HCT116 (cell line): ENCODE measurements at regions not wholly inside any gene's neighbourhood (a gene's known extent, or its start where the extent isn't known, plus 50 kb on each side); places are given as distances from the start of the nearest gene placed in this dataset.

Experiments
- ATAC-seq: fragments of 200-7000 bp; cut with Tn5 transposase; 2 replicates; pipeline ENCODE4 v1.9.1; 2020; ENCODE audit warnings: mild to moderate bottlenecking, moderate library complexity
- BruUV-seq: library from RNA; stranded (reverse); fragments of 400-500 nt; replicated peaks from 2 replicates; lab custom pipeline; 2021; lab: Mats Ljungman, UMichigan
- CTCF ChIA-PET: fragments of 300-600 bp; sonication (Branson Sonifier 250); formaldehyde crosslinking; loops from one replicate; lab custom pipeline; 2021; ENCODE audit warnings: antibody characterized with exemption; lab: Charles Lee
- POLR2A ChIA-PET: fragments of 300-600, 350-600 bp; sonication (Branson Sonifier 250); formaldehyde crosslinking; loops from one replicate; lab custom pipeline; 2021; ENCODE audit warnings: antibody characterized with exemption; lab: Charles Lee
- RAD21 ChIA-PET, 2 experiments: fragments of 300-600 bp; sonication (Branson Sonifier 250); formaldehyde crosslinking; loops; one replicate each; lab custom pipeline; 2023; ENCODE audit warnings: low total read pairs in 2 of 2; ENCODE audit not compliant: uncharacterized antibody in 2 of 2, unreplicated experiment in 2 of 2, low non-redundant PET in 1 of 2; lab: Charles Lee
- DNase-seq: peaks from one replicate; pipeline ENCODE4 v3.0.0-alpha.2; 2010; ENCODE audit warnings: low read depth, low spot score
- H2AFZ ChIP-seq: fragments of 200-600 bp; shearing (Covaris generic), sonication (generic); 2 replicates; pipeline ENCODE4 v1.6.1; 2017; ENCODE audit warnings: low read depth, mixed run types, mixed read lengths, antibody characterized with exemption, low read length; ENCODE audit not compliant: poor library complexity, severe bottlenecking
- H3K27ac ChIP-seq: 2 replicates; pipeline ENCODE4 v1.5.1; 2012; ENCODE audit warnings: low read depth, low read length
- H3K27me3 ChIP-seq: fragments of 200-600 bp; sonication (generic); 2 replicates; pipeline ENCODE4 v1.6.1; 2016; ENCODE audit warnings: mixed run types, low read length, mixed read lengths; ENCODE audit not compliant: insufficient read depth
- H3K36me3 ChIP-seq, 2 experiments: fragments of 200-500 bp in 1 of 2; fragments of 200-600 bp in 1 of 2; sonication (Bioruptor generic) in 1 of 2; sonication (generic) in 1 of 2; 2 replicates each; pipeline versions ENCODE4 v1.5.1 to v1.6.1; 2014 to 2016; ENCODE audit warnings: low read length in 2 of 2, inconsistent platforms in 1 of 2, mixed read lengths in 1 of 2, mixed run types in 1 of 2; ENCODE audit not compliant: insufficient read depth in 2 of 2, control insufficient read depth in 1 of 2
- H3K4me1 ChIP-seq, 2 experiments: fragments of 200-600 bp in 1 of 2; sonication (generic) in 1 of 2; 2 replicates each; pipeline versions ENCODE4 v1.5.1 to v1.6.1; 2012 to 2017; ENCODE audit warnings: low read length in 2 of 2, inconsistent platforms in 1 of 2, mild to moderate bottlenecking in 1 of 2, mixed read lengths in 1 of 2, mixed run types in 1 of 2, moderate library complexity in 1 of 2; ENCODE audit not compliant: insufficient read depth in 2 of 2, control insufficient read depth in 1 of 2
- H3K4me2 ChIP-seq: fragments of 200-600 bp; sonication (generic); 2 replicates; pipeline ENCODE4 v1.6.1; 2017; ENCODE audit warnings: mixed run types, low read length, mixed read lengths
- H3K4me3 ChIP-seq, 2 experiments: fragments of 200-600 bp in 1 of 2; sonication (generic) in 1 of 2; replicated peaks in 1 of 2; 2 replicates each; pipeline ENCODE4 v1.5.1; 2011 to 2016; ENCODE audit warnings: low read length in 2 of 2, control low read depth in 1 of 2, low read depth in 1 of 2, mild to moderate bottlenecking in 1 of 2, mixed read lengths in 1 of 2, mixed run types in 1 of 2
- H3K79me2 ChIP-seq: fragments of 200-600 bp; sonication (generic); 2 replicates; pipeline ENCODE4 v1.6.1; 2017; ENCODE audit warnings: mild to moderate bottlenecking, mixed run types, low read length, moderate library complexity, mixed read lengths; ENCODE audit not compliant: insufficient read depth
- H3K9ac ChIP-seq: fragments of 200-600 bp; sonication (generic); 2 replicates; pipeline ENCODE4 v1.6.1; 2016; ENCODE audit warnings: low read length, mixed read lengths
- H3K9me2 ChIP-seq: fragments of 200-600 bp; sonication (generic), shearing (Covaris generic); 2 replicates; pipeline ENCODE4 v1.6.1; 2017; ENCODE audit warnings: mixed run types, mild to moderate bottlenecking, moderate library complexity; ENCODE audit not compliant: insufficient read depth
- H3K9me3 ChIP-seq, 2 experiments: fragments of 200-500 bp in 1 of 2; fragments of 200-600 bp in 1 of 2; sonication (Bioruptor generic) in 1 of 2; sonication (generic) in 1 of 2; 2 replicates each; pipeline ENCODE4 v1.6.1; 2014 to 2017; ENCODE audit warnings: low read length in 2 of 2, mixed read lengths in 2 of 2, inconsistent platforms in 1 of 2, low read depth in 1 of 2, mild to moderate bottlenecking in 1 of 2, mixed run types in 1 of 2, moderate library complexity in 1 of 2; ENCODE audit not compliant: control insufficient read depth in 1 of 2, insufficient read depth in 1 of 2
- H4K20me1 ChIP-seq: fragments of 200-600 bp; sonication (generic), shearing (Covaris generic); 2 replicates; pipeline ENCODE4 v1.6.1; 2017; ENCODE audit warnings: mixed run types, mild to moderate bottlenecking, moderate library complexity; ENCODE audit not compliant: insufficient read depth
- CBX3 ChIP-seq: IDR thresholded peaks from 2 replicates; pipeline ENCODE4 v1.6.1; 2012; ENCODE audit warnings: low read depth
- EGR1 ChIP-seq: IDR thresholded peaks from 2 replicates; pipeline ENCODE4 v1.6.1; 2012; ENCODE audit warnings: low read depth
- ELF1 ChIP-seq: IDR thresholded peaks from 2 replicates; pipeline ENCODE4 v1.6.1; 2012; ENCODE audit warnings: low read depth, borderline replicate concordance
- EZH2 ChIP-seq: fragments of 200-600 bp; sonication (generic); IDR thresholded peaks from 2 replicates; pipeline ENCODE4 v1.6.1; 2017; ENCODE audit warnings: antibody characterized with exemption, mixed run types
- JUND ChIP-seq: IDR thresholded peaks from 2 replicates; pipeline ENCODE4 v1.6.1; 2012
- POLR2A ChIP-seq: IDR thresholded peaks from 2 replicates; pipeline ENCODE4 v1.7.0; 2011; ENCODE audit warnings: borderline replicate concordance; ENCODE audit not compliant: insufficient read depth, insufficient read length; ENCODE audit errors: extremely low read depth
- POLR2AphosphoS5 ChIP-seq: IDR thresholded peaks from 2 replicates; pipeline ENCODE4 v1.6.1; 2011; ENCODE audit warnings: mild to moderate bottlenecking, low read depth, low read length, moderate library complexity
- RAD21 ChIP-seq: IDR thresholded peaks from 2 replicates; pipeline ENCODE4 v1.6.1; 2012; ENCODE audit warnings: low read depth, mild to moderate bottlenecking
- SIN3A ChIP-seq: IDR thresholded peaks from 2 replicates; pipeline ENCODE4 v1.6.1; 2012; ENCODE audit warnings: low read depth
- SP1 ChIP-seq: IDR thresholded peaks from 2 replicates; pipeline ENCODE4 v1.6.1; 2012; ENCODE audit warnings: low read depth
- SRF ChIP-seq: IDR thresholded peaks from 2 replicates; pipeline ENCODE4 v1.6.1; 2012; ENCODE audit warnings: low read depth
- TCF7L2 ChIP-seq: IDR thresholded peaks from 2 replicates; pipeline ENCODE4 v1.7.0; 2011; ENCODE audit warnings: borderline replicate concordance, inconsistent platforms; ENCODE audit not compliant: insufficient read depth, insufficient read length; ENCODE audit errors: extremely low read depth
- YY1 ChIP-seq: IDR thresholded peaks from 2 replicates; pipeline ENCODE4 v1.6.1; 2011; ENCODE audit warnings: low read length, low read depth, moderate library complexity, mild to moderate bottlenecking; ENCODE audit not compliant: insufficient replicate concordance; ENCODE audit errors: extremely low read depth
- ZNF274 ChIP-seq: fragments of 200-500 bp; sonication (Bioruptor generic); IDR thresholded peaks from 2 replicates; pipeline ENCODE4 v1.6.1; 2014; ENCODE audit warnings: mild to moderate bottlenecking, low read depth, low read length, inconsistent platforms
- intact Hi-C: fragments of 100-400 bp; cut with micrococcal nuclease; formaldehyde crosslinking; loops from 2 replicates; pipeline ENCODE4 v1.10.0; 2022
- TF ChIP-seq, protein P1 (sequence below): IDR thresholded peaks from 2 replicates; pipeline ENCODE4 v1.6.1; 2012
- TF ChIP-seq, protein P2 (sequence below): IDR thresholded peaks from 2 replicates; pipeline ENCODE4 v1.6.1; 2012
- TF ChIP-seq, protein P3 (sequence below), 3 experiments: fragments of 200-600 bp in 1 of 3; sonication (generic) in 1 of 3; IDR thresholded peaks in 2 of 3; conservative IDR thresholded peaks in 1 of 3; 2 replicates each; pipeline ENCODE4 v1.5.1; 2012 to 2017; ENCODE audit warnings: low read depth in 2 of 3, low read length in 2 of 3, antibody characterized with exemption in 1 of 3, borderline replicate concordance in 1 of 3, control low read depth in 1 of 3, mild to moderate bottlenecking in 1 of 3, mixed read lengths in 1 of 3, mixed run types in 1 of 3, moderate library complexity in 1 of 3; ENCODE audit not compliant: insufficient read depth in 1 of 3
- TF ChIP-seq, protein P4 (sequence below): IDR thresholded peaks from 2 replicates; pipeline ENCODE4 v1.6.1; 2012; ENCODE audit warnings: low read depth
- TF ChIP-seq, protein P5 (sequence below): IDR thresholded peaks from 2 replicates; pipeline ENCODE4 v1.6.1; 2011; ENCODE audit warnings: mild to moderate bottlenecking, low read length, moderate library complexity; ENCODE audit not compliant: insufficient replicate concordance; ENCODE audit errors: extremely low read depth

DNA sequence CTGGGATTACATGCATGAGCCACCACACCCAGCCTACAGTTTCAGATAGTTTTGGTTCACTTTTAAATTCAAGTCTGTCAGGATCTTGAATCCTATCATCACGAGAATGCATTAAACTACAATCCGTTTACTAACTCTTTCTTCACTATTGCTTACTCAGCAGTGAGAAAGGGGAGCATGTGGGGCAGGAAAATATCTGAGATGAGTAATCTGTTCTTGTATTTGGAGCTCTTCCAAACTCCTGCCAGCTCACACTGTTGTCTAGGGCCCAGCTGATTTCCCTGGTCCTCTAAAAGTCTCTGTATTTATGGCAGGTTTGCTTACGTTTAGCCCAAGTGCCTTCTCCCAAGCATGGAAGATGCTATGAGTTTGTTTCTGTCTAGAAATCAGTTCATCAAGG lies 152.2 kb downstream of the FGF18 start:
- Histone ChIP-seq H3K36me3 (no peaks in the 10 kb centered on the region), H3K4me2 (no peak overlapping the region), H3K9ac (no peak overlapping the region), H4K20me1 (no peaks in the 10 kb centered on the region), H3K9me3 (peaks cover 6 to 7% of the 10 kb centered on the region in 2 experiments; a peak in 2 of 4 replicates), H3K4me3 (no peak overlapping the region), H2AFZ (no peak overlapping the region), H3K27ac (no peak overlapping the region), H3K9me2 (no peaks in the 10 kb centered on the region), H3K79me2 (no peaks in the 10 kb centered on the region), H3K27me3 (no peaks in the 10 kb centered on the region), H3K4me1 (no peaks in the 10 kb centered on the region)
- no TSS peak for BruUV-seq
- ChIA-PET POLR2A (no interaction called here), RAD21 (no interaction called here)
- intact Hi-C loops: no loop called here
- no peak for DNase-seq
- TF ChIP-seq SIN3A (no peak), EZH2 (no peak), POLR2A (no peak), ELF1 (no peak), JUND (no peak), ZNF274 (no peak), TCF7L2 (no peak), RAD21 (no peak), YY1 (no peak), CBX3 (no peak), SRF (no peak), EGR1 (no peak), SP1 (no peak), POLR2AphosphoS5 (no peak)
- TF ChIP-seq, protein P1, sequence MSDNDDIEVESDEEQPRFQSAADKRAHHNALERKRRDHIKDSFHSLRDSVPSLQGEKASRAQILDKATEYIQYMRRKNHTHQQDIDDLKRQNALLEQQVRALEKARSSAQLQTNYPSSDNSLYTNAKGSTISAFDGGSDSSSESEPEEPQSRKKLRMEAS: no peak
- TF ChIP-seq, protein P2, sequence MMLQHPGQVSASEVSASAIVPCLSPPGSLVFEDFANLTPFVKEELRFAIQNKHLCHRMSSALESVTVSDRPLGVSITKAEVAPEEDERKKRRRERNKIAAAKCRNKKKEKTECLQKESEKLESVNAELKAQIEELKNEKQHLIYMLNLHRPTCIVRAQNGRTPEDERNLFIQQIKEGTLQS: no peak
- TF ChIP-seq, protein P3, sequence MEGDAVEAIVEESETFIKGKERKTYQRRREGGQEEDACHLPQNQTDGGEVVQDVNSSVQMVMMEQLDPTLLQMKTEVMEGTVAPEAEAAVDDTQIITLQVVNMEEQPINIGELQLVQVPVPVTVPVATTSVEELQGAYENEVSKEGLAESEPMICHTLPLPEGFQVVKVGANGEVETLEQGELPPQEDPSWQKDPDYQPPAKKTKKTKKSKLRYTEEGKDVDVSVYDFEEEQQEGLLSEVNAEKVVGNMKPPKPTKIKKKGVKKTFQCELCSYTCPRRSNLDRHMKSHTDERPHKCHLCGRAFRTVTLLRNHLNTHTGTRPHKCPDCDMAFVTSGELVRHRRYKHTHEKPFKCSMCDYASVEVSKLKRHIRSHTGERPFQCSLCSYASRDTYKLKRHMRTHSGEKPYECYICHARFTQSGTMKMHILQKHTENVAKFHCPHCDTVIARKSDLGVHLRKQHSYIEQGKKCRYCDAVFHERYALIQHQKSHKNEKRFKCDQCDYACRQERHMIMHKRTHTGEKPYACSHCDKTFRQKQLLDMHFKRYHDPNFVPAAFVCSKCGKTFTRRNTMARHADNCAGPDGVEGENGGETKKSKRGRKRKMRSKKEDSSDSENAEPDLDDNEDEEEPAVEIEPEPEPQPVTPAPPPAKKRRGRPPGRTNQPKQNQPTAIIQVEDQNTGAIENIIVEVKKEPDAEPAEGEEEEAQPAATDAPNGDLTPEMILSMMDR (IDR thresholded peaks at IDR 0.05 in 2 of 3, conservative IDR thresholded peaks at IDR 0.05 in 1 of 3; ENCODE audit: borderline replicate concordance in 1 of 3, insufficient read depth in 1 of 3, low read depth in 2 of 3, low read length in 2 of 3): no peak
- TF ChIP-seq, protein P4, sequence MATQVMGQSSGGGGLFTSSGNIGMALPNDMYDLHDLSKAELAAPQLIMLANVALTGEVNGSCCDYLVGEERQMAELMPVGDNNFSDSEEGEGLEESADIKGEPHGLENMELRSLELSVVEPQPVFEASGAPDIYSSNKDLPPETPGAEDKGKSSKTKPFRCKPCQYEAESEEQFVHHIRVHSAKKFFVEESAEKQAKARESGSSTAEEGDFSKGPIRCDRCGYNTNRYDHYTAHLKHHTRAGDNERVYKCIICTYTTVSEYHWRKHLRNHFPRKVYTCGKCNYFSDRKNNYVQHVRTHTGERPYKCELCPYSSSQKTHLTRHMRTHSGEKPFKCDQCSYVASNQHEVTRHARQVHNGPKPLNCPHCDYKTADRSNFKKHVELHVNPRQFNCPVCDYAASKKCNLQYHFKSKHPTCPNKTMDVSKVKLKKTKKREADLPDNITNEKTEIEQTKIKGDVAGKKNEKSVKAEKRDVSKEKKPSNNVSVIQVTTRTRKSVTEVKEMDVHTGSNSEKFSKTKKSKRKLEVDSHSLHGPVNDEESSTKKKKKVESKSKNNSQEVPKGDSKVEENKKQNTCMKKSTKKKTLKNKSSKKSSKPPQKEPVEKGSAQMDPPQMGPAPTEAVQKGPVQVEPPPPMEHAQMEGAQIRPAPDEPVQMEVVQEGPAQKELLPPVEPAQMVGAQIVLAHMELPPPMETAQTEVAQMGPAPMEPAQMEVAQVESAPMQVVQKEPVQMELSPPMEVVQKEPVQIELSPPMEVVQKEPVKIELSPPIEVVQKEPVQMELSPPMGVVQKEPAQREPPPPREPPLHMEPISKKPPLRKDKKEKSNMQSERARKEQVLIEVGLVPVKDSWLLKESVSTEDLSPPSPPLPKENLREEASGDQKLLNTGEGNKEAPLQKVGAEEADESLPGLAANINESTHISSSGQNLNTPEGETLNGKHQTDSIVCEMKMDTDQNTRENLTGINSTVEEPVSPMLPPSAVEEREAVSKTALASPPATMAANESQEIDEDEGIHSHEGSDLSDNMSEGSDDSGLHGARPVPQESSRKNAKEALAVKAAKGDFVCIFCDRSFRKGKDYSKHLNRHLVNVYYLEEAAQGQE: no peak
- TF ChIP-seq, protein P5, sequence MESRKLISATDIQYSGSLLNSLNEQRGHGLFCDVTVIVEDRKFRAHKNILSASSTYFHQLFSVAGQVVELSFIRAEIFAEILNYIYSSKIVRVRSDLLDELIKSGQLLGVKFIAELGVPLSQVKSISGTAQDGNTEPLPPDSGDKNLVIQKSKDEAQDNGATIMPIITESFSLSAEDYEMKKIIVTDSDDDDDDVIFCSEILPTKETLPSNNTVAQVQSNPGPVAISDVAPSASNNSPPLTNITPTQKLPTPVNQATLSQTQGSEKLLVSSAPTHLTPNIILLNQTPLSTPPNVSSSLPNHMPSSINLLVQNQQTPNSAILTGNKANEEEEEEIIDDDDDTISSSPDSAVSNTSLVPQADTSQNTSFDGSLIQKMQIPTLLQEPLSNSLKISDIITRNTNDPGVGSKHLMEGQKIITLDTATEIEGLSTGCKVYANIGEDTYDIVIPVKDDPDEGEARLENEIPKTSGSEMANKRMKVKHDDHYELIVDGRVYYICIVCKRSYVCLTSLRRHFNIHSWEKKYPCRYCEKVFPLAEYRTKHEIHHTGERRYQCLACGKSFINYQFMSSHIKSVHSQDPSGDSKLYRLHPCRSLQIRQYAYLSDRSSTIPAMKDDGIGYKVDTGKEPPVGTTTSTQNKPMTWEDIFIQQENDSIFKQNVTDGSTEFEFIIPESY: no peak
- TF ChIP-seq, all 23 proteins: peak for 0
- CTCF ChIA-PET: interaction anchor here (1.2 kb wide), 1 partner anchor 153 kb away, joined by 3 read pairs; no protein-coding TSS in a partner anchor
- no peak for ATAC-seq
